SK-N-SH treated with all-trans-retinoic acid at 6 μM for 48 hours (cell line): ENCODE measurements at regions not wholly inside any gene's neighbourhood (a gene's known extent, or its start where the extent isn't known, plus 50 kb on each side); places are given as distances from the start of the nearest gene placed in this dataset.

Experiments used
- ATAC-seq: fragments of 200-7000 bp; cut with Tn5 transposase; 3 replicates; pipeline ENCODE4 v1.9.1; 2020; ENCODE audit warnings: mild to moderate bottlenecking, moderate library complexity
- ARNTL ChIP-seq: fragments of 450-650 bp; formaldehyde crosslinking; IDR thresholded peaks from 2 replicates; pipeline ENCODE4 v1.5.0; 2020; ENCODE audit warnings: low read depth, mild to moderate bottlenecking, moderate library complexity, borderline replicate concordance
- CREB5 ChIP-seq: fragments of 250-450 bp; sonication (Bioruptor Pico); IDR thresholded peaks from 2 replicates; pipeline ENCODE4 v1.5.1; 2020; ENCODE audit warnings: low read depth, mild to moderate bottlenecking, moderate library complexity
- CSDC2 ChIP-seq: fragments of 250-450 bp; sonication (Bioruptor Pico); IDR thresholded peaks from 2 replicates; pipeline ENCODE4 v1.5.0; 2020; ENCODE audit warnings: mild to moderate bottlenecking, moderate library complexity
- ISL1 ChIP-seq: fragments of 250-450 bp; sonication (Bioruptor Pico); IDR thresholded peaks from 2 replicates; pipeline ENCODE4 v2.1.2; 2022; ENCODE audit warnings: mild to moderate bottlenecking, moderate library complexity
- OSR1 ChIP-seq: fragments of 250-450 bp; sonication (Bioruptor Pico); IDR thresholded peaks from 2 replicates; pipeline ENCODE4 v1.8.0; 2022; ENCODE audit warnings: moderate library complexity, mild to moderate bottlenecking, inconsistent platforms
- PATZ1 ChIP-seq: fragments of 250-450 bp; sonication (Bioruptor Pico); IDR thresholded peaks from 2 replicates; pipeline ENCODE4 v1.8.0; 2020; ENCODE audit warnings: mild to moderate bottlenecking, moderate library complexity, borderline replicate concordance
- SNAI2 ChIP-seq: fragments of 250-450 bp; sonication (Bioruptor Pico); IDR thresholded peaks from 2 replicates; pipeline ENCODE4 v1.5.0; 2020; ENCODE audit warnings: mild to moderate bottlenecking, moderate library complexity
- TOX ChIP-seq: fragments of 250-450 bp; sonication (Bioruptor Pico); IDR thresholded peaks from 2 replicates; pipeline ENCODE4 v1.8.0; 2021; ENCODE audit warnings: mild to moderate bottlenecking, moderate library complexity, borderline replicate concordance
- ZC3H10 ChIP-seq: fragments of 250-450 bp; sonication (Bioruptor Pico); IDR thresholded peaks from 2 replicates; pipeline ENCODE4 v1.5.1; 2021; ENCODE audit warnings: mild to moderate bottlenecking, moderate library complexity
- ZNF565 ChIP-seq: fragments of 450-650 bp; formaldehyde crosslinking; conservative IDR thresholded peaks from 2 replicates; pipeline ENCODE4 v1.5.0; 2020; ENCODE audit warnings: low read depth, mild to moderate bottlenecking, moderate library complexity
- ZNF70 ChIP-seq: fragments of 450-650 bp; formaldehyde crosslinking; IDR thresholded peaks from 2 replicates; pipeline ENCODE4 v1.5.0; 2020; ENCODE audit warnings: mild to moderate bottlenecking, moderate library complexity
- ZNF8 ChIP-seq: fragments of 450-650 bp; formaldehyde crosslinking; IDR thresholded peaks from 2 replicates; pipeline ENCODE4 v1.5.0; 2020; ENCODE audit warnings: mild to moderate bottlenecking, moderate library complexity
- TF ChIP-seq, protein P1 (sequence below): fragments of 250-450 bp; sonication (Bioruptor Pico); IDR thresholded peaks from 2 replicates; pipeline ENCODE4 v1.8.0; 2021; ENCODE audit warnings: low read depth, mild to moderate bottlenecking, moderate library complexity, borderline replicate concordance
- TF ChIP-seq, protein P2 (sequence below): fragments of 250-450 bp; sonication (Bioruptor Pico); IDR thresholded peaks from 2 replicates; pipeline ENCODE4 v1.5.0; 2020; ENCODE audit warnings: mild to moderate bottlenecking, moderate library complexity

DNA sequence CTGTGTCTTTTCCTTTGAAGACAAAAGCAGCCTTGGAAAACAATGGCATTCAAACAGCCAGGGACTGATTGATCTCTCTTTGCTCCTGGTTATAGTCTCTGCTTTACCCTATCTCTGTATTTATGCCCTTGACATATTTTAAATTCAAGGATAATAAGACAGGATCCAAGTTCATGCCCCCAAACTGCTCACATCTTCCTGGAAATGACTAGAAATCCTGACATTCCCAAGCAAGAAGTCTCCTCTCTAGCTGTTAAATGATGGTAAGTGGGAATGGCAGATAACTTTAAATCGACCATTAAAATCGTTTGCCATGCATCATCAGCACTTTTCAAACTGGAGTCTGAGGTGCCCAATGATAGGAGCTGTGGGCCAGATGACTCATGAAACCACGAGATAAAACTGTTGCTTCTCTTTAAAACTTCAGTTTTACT, 435.6 kb downstream of the FOXO1 start (continued):
- TF ChIP-seq, protein P1, sequence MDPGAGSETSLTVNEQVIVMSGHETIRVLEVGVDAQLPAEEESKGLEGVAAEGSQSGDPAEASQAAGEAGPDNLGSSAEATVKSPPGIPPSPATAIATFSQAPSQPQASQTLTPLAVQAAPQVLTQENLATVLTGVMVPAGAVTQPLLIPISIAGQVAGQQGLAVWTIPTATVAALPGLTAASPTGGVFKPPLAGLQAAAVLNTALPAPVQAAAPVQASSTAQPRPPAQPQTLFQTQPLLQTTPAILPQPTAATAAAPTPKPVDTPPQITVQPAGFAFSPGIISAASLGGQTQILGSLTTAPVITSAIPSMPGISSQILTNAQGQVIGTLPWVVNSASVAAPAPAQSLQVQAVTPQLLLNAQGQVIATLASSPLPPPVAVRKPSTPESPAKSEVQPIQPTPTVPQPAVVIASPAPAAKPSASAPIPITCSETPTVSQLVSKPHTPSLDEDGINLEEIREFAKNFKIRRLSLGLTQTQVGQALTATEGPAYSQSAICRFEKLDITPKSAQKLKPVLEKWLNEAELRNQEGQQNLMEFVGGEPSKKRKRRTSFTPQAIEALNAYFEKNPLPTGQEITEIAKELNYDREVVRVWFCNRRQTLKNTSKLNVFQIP (CRISPR knock-in tag) = no peak
- TF ChIP-seq PATZ1 = no peak; the same call in 1 of the 2 replicates

- TF ChIP-seq, protein P1 (CRISPR knock-in tag) = 0 out of 2 replicates have a peak, but pooled peaks have one; percentile 47
- TF ChIP-seq TOX (CRISPR knock-in tag) (peak; percentile 88), ZNF565 (CRISPR knock-in tag) (no peak), ISL1 (CRISPR knock-in tag) (peak; percentile 73), SNAI2 (CRISPR knock-in tag) (no peak), ZC3H10 (CRISPR knock-in tag) (peak; percentile 75), OSR1 (CRISPR knock-in tag) (0 out of 2 replicates have a peak, but pooled peaks have one; percentile 41)
- ATAC-seq = peak; percentile 76
Measured at GRCh38 chr13:40231311-40231710, 435.1 kb downstream of the FOXO1 start.

GRCh38 chr13:40231751-40232150, 434.7 kb downstream of the FOXO1 start:
- TF ChIP-seq CREB5 (CRISPR knock-in tag) = no peak
- TF ChIP-seq PATZ1 = no peak
- TF ChIP-seq, protein P2, sequence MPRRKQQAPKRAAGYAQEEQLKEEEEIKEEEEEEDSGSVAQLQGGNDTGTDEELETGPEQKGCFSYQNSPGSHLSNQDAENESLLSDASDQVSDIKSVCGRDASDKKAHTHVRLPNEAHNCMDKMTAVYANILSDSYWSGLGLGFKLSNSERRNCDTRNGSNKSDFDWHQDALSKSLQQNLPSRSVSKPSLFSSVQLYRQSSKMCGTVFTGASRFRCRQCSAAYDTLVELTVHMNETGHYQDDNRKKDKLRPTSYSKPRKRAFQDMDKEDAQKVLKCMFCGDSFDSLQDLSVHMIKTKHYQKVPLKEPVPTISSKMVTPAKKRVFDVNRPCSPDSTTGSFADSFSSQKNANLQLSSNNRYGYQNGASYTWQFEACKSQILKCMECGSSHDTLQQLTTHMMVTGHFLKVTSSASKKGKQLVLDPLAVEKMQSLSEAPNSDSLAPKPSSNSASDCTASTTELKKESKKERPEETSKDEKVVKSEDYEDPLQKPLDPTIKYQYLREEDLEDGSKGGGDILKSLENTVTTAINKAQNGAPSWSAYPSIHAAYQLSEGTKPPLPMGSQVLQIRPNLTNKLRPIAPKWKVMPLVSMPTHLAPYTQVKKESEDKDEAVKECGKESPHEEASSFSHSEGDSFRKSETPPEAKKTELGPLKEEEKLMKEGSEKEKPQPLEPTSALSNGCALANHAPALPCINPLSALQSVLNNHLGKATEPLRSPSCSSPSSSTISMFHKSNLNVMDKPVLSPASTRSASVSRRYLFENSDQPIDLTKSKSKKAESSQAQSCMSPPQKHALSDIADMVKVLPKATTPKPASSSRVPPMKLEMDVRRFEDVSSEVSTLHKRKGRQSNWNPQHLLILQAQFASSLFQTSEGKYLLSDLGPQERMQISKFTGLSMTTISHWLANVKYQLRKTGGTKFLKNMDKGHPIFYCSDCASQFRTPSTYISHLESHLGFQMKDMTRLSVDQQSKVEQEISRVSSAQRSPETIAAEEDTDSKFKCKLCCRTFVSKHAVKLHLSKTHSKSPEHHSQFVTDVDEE (CRISPR knock-in tag) = no peak
- no peak for TF ChIP-seq CSDC2 (CRISPR knock-in tag)
- TF ChIP-seq ZNF565 (CRISPR knock-in tag) = no peak
- no peak for TF ChIP-seq ARNTL (CRISPR knock-in tag)
- no peak for TF ChIP-seq ZNF8 (CRISPR knock-in tag)
- no peak for TF ChIP-seq SNAI2 (CRISPR knock-in tag)
- TF ChIP-seq OSR1 (CRISPR knock-in tag) = no peak
- ATAC-seq = no peak

GRCh38 chr13:40232311-40233040, 434.0 kb downstream of the FOXO1 start:
- ATAC-seq = no peak
- TF ChIP-seq SNAI2 (CRISPR knock-in tag) = no peak
- TF ChIP-seq ZNF8 (CRISPR knock-in tag) = no peak
- TF ChIP-seq TOX (CRISPR knock-in tag) = no peak
- TF ChIP-seq ZNF70 (CRISPR knock-in tag) = no peak
